ENCODE measurements at regions not wholly inside any gene's neighbourhood (a gene's known extent, or its start where the extent isn't known, plus 50 kb on each side); places are given as distances from the start of the nearest gene placed in this dataset.
A peak's percentile ranks its signal among the peaks of the same experiment; 100 is the strongest.

- Mint-ChIP-seq H3K36me3 (no peaks in the 10 kb centered on the region), H3K4me3 (no peak overlapping the region), H3K27ac (no peak overlapping the region), H3K4me1 (peaks cover 18% of the 10 kb centered on the region), H3K27me3 (ENCODE audit: low read depth) (no peaks in the 10 kb centered on the region; the same call in 1 of the 2 replicates), H3K9me3 (no peaks in the 10 kb centered on the region)
- POLR2A ChIA-PET: no interaction called here
- no peak for DNase-seq (ENCODE audit: low spot score)
- no peak for TF ChIP-seq JAZF1 (CRISPR knock-in tag; IDR thresholded peaks at IDR 0.05)
- TF ChIP-seq, protein P1, sequence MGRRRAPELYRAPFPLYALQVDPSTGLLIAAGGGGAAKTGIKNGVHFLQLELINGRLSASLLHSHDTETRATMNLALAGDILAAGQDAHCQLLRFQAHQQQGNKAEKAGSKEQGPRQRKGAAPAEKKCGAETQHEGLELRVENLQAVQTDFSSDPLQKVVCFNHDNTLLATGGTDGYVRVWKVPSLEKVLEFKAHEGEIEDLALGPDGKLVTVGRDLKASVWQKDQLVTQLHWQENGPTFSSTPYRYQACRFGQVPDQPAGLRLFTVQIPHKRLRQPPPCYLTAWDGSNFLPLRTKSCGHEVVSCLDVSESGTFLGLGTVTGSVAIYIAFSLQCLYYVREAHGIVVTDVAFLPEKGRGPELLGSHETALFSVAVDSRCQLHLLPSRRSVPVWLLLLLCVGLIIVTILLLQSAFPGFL (CRISPR knock-in tag; IDR thresholded peaks at IDR 0.05; ENCODE audit: borderline replicate concordance): no peak
- TF ChIP-seq GABPB1 (CRISPR knock-in tag; IDR thresholded peaks at IDR 0.05): no peak
- no peak for TF ChIP-seq ZNF512 (CRISPR knock-in tag; IDR thresholded peaks at IDR 0.05; ENCODE audit: borderline replicate concordance)
- no peak for TF ChIP-seq SP1 (CRISPR knock-in tag; conservative IDR thresholded peaks at IDR 0.05)
- TF ChIP-seq ZNF317 (CRISPR knock-in tag; IDR thresholded peaks at IDR 0.05; ENCODE audit: borderline replicate concordance, low read depth): no peak
- no peak for TF ChIP-seq ZBTB21 (CRISPR knock-in tag; IDR thresholded peaks at IDR 0.05; ENCODE audit: borderline replicate concordance)
- TF ChIP-seq ZNF121 (CRISPR knock-in tag; IDR thresholded peaks at IDR 0.05): no peak
- no peak for TF ChIP-seq SMAD3 (CRISPR knock-in tag; IDR thresholded peaks at IDR 0.05; ENCODE audit: borderline replicate concordance)
- TF ChIP-seq, protein P2, sequence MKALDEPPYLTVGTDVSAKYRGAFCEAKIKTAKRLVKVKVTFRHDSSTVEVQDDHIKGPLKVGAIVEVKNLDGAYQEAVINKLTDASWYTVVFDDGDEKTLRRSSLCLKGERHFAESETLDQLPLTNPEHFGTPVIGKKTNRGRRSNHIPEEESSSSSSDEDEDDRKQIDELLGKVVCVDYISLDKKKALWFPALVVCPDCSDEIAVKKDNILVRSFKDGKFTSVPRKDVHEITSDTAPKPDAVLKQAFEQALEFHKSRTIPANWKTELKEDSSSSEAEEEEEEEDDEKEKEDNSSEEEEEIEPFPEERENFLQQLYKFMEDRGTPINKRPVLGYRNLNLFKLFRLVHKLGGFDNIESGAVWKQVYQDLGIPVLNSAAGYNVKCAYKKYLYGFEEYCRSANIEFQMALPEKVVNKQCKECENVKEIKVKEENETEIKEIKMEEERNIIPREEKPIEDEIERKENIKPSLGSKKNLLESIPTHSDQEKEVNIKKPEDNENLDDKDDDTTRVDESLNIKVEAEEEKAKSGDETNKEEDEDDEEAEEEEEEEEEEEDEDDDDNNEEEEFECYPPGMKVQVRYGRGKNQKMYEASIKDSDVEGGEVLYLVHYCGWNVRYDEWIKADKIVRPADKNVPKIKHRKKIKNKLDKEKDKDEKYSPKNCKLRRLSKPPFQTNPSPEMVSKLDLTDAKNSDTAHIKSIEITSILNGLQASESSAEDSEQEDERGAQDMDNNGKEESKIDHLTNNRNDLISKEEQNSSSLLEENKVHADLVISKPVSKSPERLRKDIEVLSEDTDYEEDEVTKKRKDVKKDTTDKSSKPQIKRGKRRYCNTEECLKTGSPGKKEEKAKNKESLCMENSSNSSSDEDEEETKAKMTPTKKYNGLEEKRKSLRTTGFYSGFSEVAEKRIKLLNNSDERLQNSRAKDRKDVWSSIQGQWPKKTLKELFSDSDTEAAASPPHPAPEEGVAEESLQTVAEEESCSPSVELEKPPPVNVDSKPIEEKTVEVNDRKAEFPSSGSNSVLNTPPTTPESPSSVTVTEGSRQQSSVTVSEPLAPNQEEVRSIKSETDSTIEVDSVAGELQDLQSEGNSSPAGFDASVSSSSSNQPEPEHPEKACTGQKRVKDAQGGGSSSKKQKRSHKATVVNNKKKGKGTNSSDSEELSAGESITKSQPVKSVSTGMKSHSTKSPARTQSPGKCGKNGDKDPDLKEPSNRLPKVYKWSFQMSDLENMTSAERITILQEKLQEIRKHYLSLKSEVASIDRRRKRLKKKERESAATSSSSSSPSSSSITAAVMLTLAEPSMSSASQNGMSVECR (CRISPR knock-in tag; IDR thresholded peaks at IDR 0.05; ENCODE audit: borderline replicate concordance): no peak
- no peak for TF ChIP-seq NFE2L1 (CRISPR knock-in tag; IDR thresholded peaks at IDR 0.05)
- CTCF ChIA-PET: interaction anchor here (1.0 kb wide), 1 partner anchor 190 kb away, joined by 3 read pairs; no protein-coding TSS in a partner anchor
- peak; percentile 36; the same call in 1 of the 2 replicates for ATAC-seq
Measured at GRCh38 chr3:197446700-197447056, 109.1 kb downstream of the BDH1 start.

DNA sequence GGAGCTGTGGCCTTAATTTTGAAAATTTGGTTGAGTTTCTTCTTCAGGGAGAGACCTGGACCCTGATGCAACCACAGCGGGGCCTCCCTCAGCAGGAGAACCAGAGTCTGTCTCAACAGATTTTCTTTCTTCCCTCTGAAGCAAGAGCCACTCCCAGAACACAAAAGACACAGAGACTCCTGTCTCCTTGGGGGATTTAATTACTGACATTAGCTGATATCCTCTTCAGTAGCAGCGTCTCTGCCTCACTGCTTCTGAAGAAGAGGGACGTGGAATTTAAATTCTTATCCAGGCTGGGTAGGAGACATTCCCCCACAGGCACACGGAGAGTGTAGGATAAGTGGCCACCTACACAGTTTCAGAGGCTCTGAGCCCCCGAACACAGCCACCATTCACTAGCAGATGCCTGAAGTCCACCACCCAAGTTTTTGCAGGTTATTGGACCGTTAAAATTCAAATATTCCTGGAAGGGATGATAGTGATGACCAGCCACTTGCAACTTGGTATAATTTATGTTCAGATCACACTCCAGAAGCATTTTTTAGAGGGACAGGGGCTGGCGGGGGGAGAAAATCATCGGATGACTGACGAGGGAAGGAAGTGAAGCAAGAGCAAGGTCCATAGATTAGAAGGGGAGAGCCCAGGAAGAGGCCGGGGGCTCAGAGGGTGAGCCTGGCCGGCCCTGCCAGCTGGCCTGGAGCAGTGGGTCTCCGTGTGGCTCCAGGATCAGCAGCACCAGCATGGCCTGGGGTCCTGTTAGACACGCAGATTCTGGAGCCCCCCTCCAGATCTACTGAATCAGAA lies 109.7 kb downstream of the BDH1 start:
- ChIA-PET CTCF (interaction anchor here (1.0 kb wide), 1 partner anchor 189 kb away, joined by 3 read pairs; no protein-coding TSS in a partner anchor), POLR2A (no interaction called here)
- TF ChIP-seq ZNF423 (CRISPR knock-in tag; IDR thresholded peaks at IDR 0.05): no peak
- no peak for TF ChIP-seq ZNF281 (CRISPR knock-in tag; IDR thresholded peaks at IDR 0.05)
- no peak for TF ChIP-seq RORB (CRISPR knock-in tag; IDR thresholded peaks at IDR 0.05)
- TF ChIP-seq, protein P3, sequence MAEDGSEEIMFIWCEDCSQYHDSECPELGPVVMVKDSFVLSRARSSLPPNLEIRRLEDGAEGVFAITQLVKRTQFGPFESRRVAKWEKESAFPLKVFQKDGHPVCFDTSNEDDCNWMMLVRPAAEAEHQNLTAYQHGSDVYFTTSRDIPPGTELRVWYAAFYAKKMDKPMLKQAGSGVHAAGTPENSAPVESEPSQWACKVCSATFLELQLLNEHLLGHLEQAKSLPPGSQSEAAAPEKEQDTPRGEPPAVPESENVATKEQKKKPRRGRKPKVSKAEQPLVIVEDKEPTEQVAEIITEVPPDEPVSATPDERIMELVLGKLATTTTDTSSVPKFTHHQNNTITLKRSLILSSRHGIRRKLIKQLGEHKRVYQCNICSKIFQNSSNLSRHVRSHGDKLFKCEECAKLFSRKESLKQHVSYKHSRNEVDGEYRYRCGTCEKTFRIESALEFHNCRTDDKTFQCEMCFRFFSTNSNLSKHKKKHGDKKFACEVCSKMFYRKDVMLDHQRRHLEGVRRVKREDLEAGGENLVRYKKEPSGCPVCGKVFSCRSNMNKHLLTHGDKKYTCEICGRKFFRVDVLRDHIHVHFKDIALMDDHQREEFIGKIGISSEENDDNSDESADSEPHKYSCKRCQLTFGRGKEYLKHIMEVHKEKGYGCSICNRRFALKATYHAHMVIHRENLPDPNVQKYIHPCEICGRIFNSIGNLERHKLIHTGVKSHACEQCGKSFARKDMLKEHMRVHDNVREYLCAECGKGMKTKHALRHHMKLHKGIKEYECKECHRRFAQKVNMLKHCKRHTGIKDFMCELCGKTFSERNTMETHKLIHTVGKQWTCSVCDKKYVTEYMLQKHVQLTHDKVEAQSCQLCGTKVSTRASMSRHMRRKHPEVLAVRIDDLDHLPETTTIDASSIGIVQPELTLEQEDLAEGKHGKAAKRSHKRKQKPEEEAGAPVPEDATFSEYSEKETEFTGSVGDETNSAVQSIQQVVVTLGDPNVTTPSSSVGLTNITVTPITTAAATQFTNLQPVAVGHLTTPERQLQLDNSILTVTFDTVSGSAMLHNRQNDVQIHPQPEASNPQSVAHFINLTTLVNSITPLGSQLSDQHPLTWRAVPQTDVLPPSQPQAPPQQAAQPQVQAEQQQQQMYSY (CRISPR knock-in tag; IDR thresholded peaks at IDR 0.05): no peak
- no peak for TF ChIP-seq ATF1 (CRISPR knock-in tag; IDR thresholded peaks at IDR 0.05)
- TF ChIP-seq MXD4 (CRISPR knock-in tag; IDR thresholded peaks at IDR 0.05; ENCODE audit: borderline replicate concordance): no peak
- TF ChIP-seq FOXK1 (CRISPR knock-in tag; IDR thresholded peaks at IDR 0.05): no peak
- no peak for TF ChIP-seq GRHL2 (CRISPR knock-in tag; IDR thresholded peaks at IDR 0.05; ENCODE audit: insufficient replicate concordance, severe bottlenecking)
- no peak for TF ChIP-seq ZNF263 (CRISPR knock-in tag; IDR thresholded peaks at IDR 0.05; ENCODE audit: low read depth)
- no peak for TF ChIP-seq ZNF416 (CRISPR knock-in tag; IDR thresholded peaks at IDR 0.05)
- no peak for ATAC-seq
- Mint-ChIP-seq H3K27me3 (ENCODE audit: low read depth) (no peaks in the 10 kb centered on the region; the same call in 1 of the 2 replicates), H3K27ac (no peak overlapping the region), H3K4me3 (no peak overlapping the region), H3K4me1 (peaks cover 18% of the 10 kb centered on the region), H3K36me3 (no peaks in the 10 kb centered on the region), H3K9me3 (no peaks in the 10 kb centered on the region)
- no peak for DNase-seq (ENCODE audit: low spot score)
